IPS-15b (cell line): ENCODE measurements at regions not wholly inside any gene's neighbourhood (a gene's known extent, or its start where the extent isn't known, plus 50 kb on each side); places are given as distances from the start of the nearest gene placed in this dataset.

ENCODE experiments used
- H3K27me3 ChIP-seq: one replicate; pipeline ENCODE4 v1.6.1; 2013; ENCODE audit warnings: low read length; ENCODE audit not compliant: control insufficient read depth, insufficient read depth
- H3K36me3 ChIP-seq: one replicate; pipeline ENCODE4 v1.6.1; 2013; ENCODE audit warnings: low read length; ENCODE audit not compliant: control insufficient read depth, insufficient read depth
- H3K4me1 ChIP-seq: one replicate; pipeline ENCODE4 v1.6.1; 2013; ENCODE audit warnings: mild to moderate bottlenecking, low read length; ENCODE audit not compliant: control insufficient read depth, insufficient read depth
- H3K4me3 ChIP-seq: one replicate; pipeline ENCODE4 v1.5.1; 2013; ENCODE audit warnings: low read depth, low read length
- H3K9ac ChIP-seq: one replicate; pipeline ENCODE4 v1.6.1; 2013; ENCODE audit warnings: low read depth, mild to moderate bottlenecking, low read length
- H3K9me3 ChIP-seq: one replicate; pipeline ENCODE4 v1.6.1; 2013; ENCODE audit warnings: mild to moderate bottlenecking, low read length; ENCODE audit not compliant: control insufficient read depth, insufficient read depth

GRCh38 chr14:42947991-42948390 lies 1341.3 kb downstream of the LRFN5 start:
- no peak overlapping the region for H3K4me3 ChIP-seq
- no peak overlapping the region for H3K9ac ChIP-seq
- no peaks in the 10 kb centered on the region for H3K9me3 ChIP-seq
- H3K4me1 ChIP-seq, result no peaks in the 10 kb centered on the region
- H3K36me3 ChIP-seq, result no peaks in the 10 kb centered on the region
- H3K27me3 ChIP-seq, result no peaks in the 10 kb centered on the region

DNA sequence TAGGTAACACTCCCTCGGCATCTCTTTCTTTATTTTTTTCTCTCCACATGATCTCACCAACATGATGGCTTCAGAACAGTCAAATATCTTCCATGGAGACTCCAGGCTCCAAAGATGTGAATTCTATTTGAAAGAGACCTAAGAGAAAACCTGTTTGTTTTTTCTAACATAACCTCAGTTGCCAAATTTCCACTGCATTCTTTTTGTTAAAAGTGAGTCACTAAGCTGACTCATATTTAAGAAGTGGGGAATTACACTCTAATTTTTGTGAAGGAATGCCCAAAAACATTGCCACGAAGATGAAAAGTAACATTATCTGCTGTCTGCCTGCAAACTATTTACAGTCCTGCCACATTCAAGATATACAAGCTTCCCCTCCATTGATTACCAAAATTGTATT lies 1337.6 kb downstream of the LRFN5 start:
- Histone ChIP-seq H3K27me3 (no peaks in the 10 kb centered on the region), H3K4me3 (no peak overlapping the region), H3K9me3 (no peaks in the 10 kb centered on the region), H3K9ac (no peak overlapping the region), H3K4me1 (no peaks in the 10 kb centered on the region), H3K36me3 (no peaks in the 10 kb centered on the region)

- H3K4me1 ChIP-seq, result no peaks in the 10 kb centered on the region
- H3K36me3 ChIP-seq, result no peaks in the 10 kb centered on the region
- H3K9ac ChIP-seq, result no peak overlapping the region
- H3K27me3 ChIP-seq, result no peaks in the 10 kb centered on the region
- H3K4me3 ChIP-seq, result no peak overlapping the region
- H3K9me3 ChIP-seq, result no peaks in the 10 kb centered on the region
Observed at GRCh38 chr14:42931308-42931707, 1324.6 kb downstream of the LRFN5 start.

DNA sequence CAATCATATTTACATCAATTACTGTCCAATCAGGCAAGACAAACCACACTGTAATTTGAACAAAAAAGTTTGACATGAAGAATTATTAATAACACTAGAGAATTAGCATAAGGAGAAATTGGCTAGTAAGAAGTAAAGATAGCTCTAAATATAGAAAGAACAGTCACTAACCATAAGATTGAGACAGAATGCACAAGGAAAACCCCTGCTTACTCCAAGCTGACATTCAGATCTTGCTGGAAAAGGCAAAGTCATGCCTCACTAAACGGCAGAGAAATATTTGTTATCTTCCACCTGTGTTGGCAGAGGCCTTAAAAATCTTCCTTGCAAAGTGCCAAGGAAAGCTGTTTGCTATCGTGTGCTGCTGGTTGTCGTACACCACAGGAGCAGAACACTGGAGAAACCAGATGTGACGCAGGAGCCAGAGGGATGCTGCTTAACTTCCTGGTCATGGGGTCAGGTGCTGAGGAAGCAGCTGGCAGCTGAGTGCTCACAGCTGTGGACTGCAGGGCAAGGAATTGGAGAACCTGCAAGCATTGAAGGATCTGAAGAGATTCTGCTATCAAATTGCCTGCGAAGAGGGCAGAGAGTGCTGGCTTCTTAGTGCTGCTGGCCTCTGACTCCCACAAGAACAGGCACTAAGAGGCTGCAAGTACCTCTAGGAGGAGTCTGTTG lies 1323.3 kb downstream of the LRFN5 start:
- Histone ChIP-seq H3K27me3 (no peaks in the 10 kb centered on the region), H3K9me3 (no peaks in the 10 kb centered on the region), H3K4me1 (no peaks in the 10 kb centered on the region), H3K9ac (no peak overlapping the region), H3K36me3 (no peaks in the 10 kb centered on the region), H3K4me3 (no peak overlapping the region)

DNA sequence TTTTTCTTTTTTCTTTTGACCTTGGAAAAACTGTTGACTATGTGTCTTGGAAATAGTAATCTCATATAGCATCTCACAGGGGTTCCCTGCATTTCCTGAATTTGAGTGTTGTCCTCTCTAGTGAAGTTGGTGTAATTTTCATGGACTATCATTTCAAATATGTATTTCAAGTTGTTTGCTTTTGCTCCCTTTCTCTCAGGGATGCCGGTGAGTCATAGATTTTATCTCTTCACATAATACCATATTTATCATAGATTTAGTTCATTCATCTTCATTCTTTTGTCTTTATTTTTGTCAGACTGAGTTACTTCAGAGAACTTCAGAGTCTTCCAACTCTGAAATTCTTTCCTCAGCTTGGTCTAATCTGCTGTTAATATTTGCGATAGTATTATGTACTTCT lies 1320.6 kb downstream of the LRFN5 start:
- H3K9me3 ChIP-seq, result no peaks in the 10 kb centered on the region
- H3K4me3 ChIP-seq, result no peak overlapping the region
- no peaks in the 10 kb centered on the region for H3K36me3 ChIP-seq
- H3K27me3 ChIP-seq, result no peaks in the 10 kb centered on the region
- no peak overlapping the region for H3K9ac ChIP-seq
- H3K4me1 ChIP-seq, result no peaks in the 10 kb centered on the region

DNA sequence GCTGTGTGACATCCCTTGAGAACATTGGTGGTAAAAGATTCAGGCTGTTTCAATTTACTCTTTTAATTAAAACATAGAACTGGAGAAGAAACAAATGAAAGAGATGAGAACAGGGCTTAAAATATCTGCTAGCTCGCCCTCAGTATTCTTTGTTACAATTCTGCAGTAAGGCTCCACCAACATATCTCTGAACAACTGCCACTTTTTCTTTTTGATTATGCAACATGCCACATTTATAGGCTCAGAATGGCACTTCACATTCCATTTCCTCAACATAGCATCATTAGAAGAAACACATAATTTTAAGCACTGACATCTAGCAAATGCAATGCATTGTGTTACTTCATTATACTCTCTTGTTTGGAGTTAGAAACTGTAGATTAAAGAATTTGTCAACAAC lies 1315.2 kb downstream of the LRFN5 start:
- H3K9me3 ChIP-seq, result no peaks in the 10 kb centered on the region

DNA sequence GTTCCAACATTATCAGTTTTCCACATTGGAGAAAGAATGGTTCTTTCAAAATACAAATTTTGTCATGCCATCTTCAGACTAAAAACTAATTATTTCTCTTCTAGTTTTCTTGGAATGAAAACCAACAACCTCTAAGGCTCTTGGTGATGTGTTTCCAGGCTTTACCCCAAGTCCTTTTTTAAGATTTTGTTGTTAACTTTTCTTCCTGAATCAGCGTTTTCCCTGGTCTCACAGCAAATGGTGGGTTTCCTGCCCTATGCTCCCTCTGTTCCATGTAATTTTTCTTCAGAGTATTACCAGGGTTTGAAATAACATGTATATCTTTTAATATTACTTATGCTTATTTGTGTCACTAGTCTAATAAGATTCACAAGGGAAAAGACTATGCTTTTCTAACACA lies 1311.9 kb downstream of the LRFN5 start:
- Histone ChIP-seq H3K27me3 (no peaks in the 10 kb centered on the region), H3K9me3 (no peaks in the 10 kb centered on the region), H3K9ac (no peak overlapping the region), H3K4me3 (no peak overlapping the region), H3K4me1 (no peaks in the 10 kb centered on the region), H3K36me3 (no peaks in the 10 kb centered on the region)

More for the DNA sequence above, 1315.2 kb downstream of the LRFN5 start:
- Histone ChIP-seq H3K27me3 (no peaks in the 10 kb centered on the region), H3K36me3 (no peaks in the 10 kb centered on the region), H3K4me1 (no peaks in the 10 kb centered on the region), H3K9ac (no peak overlapping the region), H3K4me3 (no peak overlapping the region)

DNA sequence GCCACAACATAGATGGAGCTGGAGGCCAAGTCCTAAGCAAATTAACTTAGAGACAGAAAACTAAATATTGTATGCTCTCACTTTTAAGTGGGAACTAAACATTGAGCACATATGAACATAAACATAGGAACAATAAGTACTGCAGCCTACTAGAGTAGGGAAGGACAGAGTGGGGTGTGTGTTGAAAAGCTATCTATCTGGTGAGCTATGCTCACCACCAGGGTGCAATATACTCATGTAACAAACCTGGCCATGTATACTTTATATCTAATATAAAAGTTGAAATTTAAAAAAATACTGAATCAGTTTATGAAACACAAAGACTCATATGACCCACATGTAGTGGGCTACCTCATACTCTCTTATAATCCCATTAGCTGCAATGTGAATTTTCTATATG lies 1305.0 kb downstream of the LRFN5 start:
- Histone ChIP-seq H3K36me3 (no peaks in the 10 kb centered on the region), H3K9me3 (no peaks in the 10 kb centered on the region), H3K4me1 (no peaks in the 10 kb centered on the region), H3K4me3 (no peak overlapping the region), H3K9ac (no peak overlapping the region), H3K27me3 (no peaks in the 10 kb centered on the region)

GRCh38 chr14:42909659-42910058 lies 1303.0 kb downstream of the LRFN5 start:
- Histone ChIP-seq H3K4me3 (no peak overlapping the region), H3K36me3 (no peaks in the 10 kb centered on the region), H3K9me3 (no peaks in the 10 kb centered on the region), H3K4me1 (no peaks in the 10 kb centered on the region), H3K9ac (no peak overlapping the region), H3K27me3 (no peaks in the 10 kb centered on the region)

- Histone ChIP-seq H3K4me1 (no peaks in the 10 kb centered on the region), H3K9ac (no peak overlapping the region), H3K36me3 (no peaks in the 10 kb centered on the region), H3K4me3 (no peak overlapping the region), H3K27me3 (no peaks in the 10 kb centered on the region), H3K9me3 (no peaks in the 10 kb centered on the region)
Observed at GRCh38 chr14:42893183-42893582, 1286.5 kb downstream of the LRFN5 start.

DNA sequence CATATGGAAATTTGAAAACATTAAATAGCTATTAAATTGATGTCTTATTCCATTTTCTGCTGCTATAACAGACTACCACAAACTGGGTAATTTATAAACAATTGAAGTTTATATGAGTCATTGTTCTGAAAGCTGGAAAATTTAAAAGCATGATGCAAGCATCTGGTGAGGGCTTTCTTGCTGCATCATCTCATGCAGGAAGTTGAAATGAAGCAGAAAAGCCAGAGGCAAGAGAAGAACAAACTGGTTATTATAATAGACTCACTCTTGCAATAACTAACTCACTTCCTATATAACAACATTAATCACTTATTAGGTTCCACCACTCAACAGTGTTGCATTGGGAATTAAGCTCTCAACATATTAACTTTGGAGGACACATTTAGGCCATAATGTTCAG lies 1277.4 kb downstream of the LRFN5 start:
- Histone ChIP-seq H3K9ac (no peak overlapping the region), H3K36me3 (no peaks in the 10 kb centered on the region), H3K4me3 (no peak overlapping the region), H3K4me1 (no peaks in the 10 kb centered on the region), H3K9me3 (no peaks in the 10 kb centered on the region), H3K27me3 (no peaks in the 10 kb centered on the region)

- H3K4me3 ChIP-seq, result no peak overlapping the region
- H3K36me3 ChIP-seq, result no peaks in the 10 kb centered on the region
- peaks cover 3% of the 10 kb centered on the region for H3K4me1 ChIP-seq
- H3K9ac ChIP-seq, result no peak overlapping the region
- H3K27me3 ChIP-seq, result no peaks in the 10 kb centered on the region
- H3K9me3 ChIP-seq, result no peaks in the 10 kb centered on the region
Observed at GRCh38 chr14:42877716-42878115, 1271.0 kb downstream of the LRFN5 start.
